Stimulated activated CD4-positive, alpha-beta T cell treated with anti-CD3 and anti-CD28 coated beads, Interleukin-15, amount 100 ng/mL, for 1 hour (primary cell): ENCODE measurements at regions not wholly inside any gene's neighbourhood (a gene's known extent, or its start where the extent isn't known, plus 50 kb on each side); places are given as distances from the start of the nearest gene placed in this dataset.
"Not testable (repeated sequence)": the region's sequence is repeated elsewhere in the genome, so short reads cannot be mapped to it uniquely, and the experiment has no call there.

Experiments used
- DNase-seq, 2 donors: peaks; one replicate each; pipeline ENCODE4 v3.0.0-alpha.2; 2020; ENCODE audit warnings: low read depth in 1 of 2, low spot score in 1 of 2

GRCh38 chr16:59148769-59149155 lies 414.6 kb upstream of the GOT2 start:
- DNase-seq: no peak

GRCh38 chr16:59148056-59148768 lies 414.1 kb upstream of the GOT2 start:
- no peak for DNase-seq

DNA sequence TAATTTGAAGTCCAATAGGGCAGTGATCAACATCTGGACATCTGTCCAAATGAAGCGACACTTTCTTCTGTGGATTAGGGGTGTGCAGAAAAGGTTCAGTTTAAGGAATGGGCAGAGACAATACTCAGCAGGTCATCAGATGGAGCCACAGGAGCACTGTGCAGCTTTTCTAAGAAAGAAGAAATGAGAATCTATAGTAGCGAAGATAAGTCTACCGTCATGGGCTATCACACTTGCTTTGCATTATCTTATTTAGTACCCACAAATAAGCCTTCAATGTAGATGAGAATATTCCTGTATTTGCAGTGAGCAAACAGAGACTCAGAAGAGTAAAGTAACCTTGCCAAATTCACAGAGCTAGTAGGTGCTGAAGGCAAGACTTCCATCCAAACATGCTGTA lies 412.0 kb upstream of the GOT2 start:
- no peak for DNase-seq

DNA sequence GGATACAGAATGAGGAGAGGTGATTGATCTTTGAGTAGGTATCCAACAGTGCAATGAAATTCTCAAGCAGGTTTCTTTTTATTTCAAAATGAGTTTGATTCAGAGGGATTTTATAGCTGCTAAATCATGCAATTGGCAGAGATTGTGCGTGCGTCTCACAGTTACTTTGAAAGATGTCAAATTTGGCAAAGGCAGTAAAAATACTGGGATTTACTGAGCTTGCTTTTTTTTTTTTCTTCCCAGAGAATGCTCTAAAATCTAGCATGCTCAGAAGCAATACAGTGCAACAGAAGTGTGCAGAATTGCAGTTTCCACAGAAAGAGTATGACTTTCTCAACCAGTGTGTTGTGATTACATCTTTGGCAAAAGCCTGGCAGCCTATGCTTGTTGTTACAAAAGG lies 410.7 kb upstream of the GOT2 start:
- no peak for DNase-seq

DNA sequence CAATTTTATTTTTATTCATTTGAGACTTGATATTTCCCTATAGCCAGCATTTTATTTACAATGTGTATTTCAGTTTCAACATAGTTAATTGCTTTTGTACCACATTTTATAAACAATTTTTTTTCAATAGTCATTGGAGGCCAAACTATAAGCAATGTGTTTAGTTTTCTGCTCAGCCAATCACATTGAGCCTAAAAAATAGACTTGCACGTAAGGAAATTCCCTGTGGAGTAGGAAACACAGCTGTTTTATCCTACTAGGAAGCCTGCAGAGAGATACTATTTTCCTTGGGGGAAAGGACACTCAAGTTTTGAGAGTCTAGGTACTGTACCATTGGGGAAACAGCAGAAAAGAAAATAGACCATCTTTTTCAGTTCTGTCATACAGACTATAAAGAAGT lies 410.2 kb upstream of the GOT2 start:
- DNase-seq: no peak

- no peak for DNase-seq
Observed at GRCh38 chr16:59126486-59126885, 392.4 kb upstream of the GOT2 start.

- DNase-seq: no peak
Observed at GRCh38 chr16:59124056-59124455, 389.9 kb upstream of the GOT2 start.

DNA sequence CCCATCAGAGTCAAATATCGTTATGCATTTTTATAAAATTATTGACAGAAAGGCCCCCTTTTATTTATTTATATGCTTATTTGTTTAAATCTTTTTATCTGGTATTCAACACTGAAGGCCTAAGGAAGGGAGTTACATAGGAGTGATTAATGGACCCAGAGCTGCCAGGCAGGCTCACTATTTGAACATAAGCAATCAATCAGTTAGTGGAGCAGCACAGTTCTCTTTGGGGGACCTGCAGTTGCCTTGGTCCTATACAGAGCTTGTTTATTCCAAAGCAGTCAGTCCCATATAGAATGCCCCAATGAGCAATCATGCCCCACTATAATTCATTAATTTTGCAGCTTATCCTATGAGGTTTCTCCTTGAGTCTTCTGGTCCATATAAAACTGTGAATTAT lies 389.4 kb upstream of the GOT2 start:
- no peak for DNase-seq

DNA sequence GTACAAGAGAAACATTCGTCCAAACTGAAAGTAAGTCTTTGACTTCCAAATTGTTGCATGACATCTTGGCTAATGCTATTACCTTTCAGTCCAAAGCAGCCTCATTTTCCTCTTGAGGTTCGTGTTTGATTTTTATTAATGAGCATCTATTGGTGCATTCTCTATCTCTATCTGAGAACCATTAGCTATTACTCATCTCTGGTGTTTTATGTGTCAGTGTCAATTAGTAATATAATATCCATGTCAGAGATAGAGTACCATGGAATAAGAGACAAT lies 388.1 kb upstream of the GOT2 start:
- DNase-seq: no peak

DNA sequence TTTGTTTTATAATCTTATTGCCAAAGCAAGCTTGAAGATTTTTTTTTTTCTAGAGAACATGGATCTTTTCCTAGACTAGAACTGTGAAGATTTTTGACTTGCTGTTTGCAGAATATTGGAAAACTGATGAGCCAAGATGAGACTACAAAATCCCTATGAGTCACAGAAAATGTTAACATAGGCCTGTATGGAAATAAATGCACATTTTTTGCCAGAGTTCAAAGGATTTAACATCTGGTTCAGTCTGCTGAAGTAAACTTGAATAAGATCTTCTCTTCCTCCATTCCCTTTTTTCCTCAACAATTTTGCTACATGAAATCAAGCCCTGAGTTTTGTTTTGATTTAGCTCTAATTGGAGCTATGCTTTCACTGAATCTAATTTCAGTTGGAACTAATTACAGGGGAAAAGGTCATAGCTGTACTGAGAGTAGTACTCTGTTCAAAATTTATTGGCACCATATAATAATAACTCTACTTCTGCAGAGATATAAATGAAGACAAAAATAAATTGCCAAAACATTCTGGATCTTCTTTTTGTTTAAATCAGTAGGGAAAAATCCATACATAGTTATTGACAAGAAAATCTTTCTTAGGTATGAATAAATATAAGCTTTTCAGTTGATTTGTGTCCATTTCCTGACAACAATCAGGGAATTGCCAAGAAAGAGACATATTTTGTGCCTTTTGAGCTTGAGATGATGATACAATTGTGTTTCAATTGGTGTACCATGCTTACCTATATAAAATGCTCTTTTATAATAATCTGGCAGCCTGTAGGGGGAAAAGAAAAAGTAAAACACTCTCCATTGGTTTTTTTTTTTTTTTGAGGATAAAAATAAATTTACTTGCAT lies 387.5 kb upstream of the GOT2 start:
- no peak for DNase-seq

DNA sequence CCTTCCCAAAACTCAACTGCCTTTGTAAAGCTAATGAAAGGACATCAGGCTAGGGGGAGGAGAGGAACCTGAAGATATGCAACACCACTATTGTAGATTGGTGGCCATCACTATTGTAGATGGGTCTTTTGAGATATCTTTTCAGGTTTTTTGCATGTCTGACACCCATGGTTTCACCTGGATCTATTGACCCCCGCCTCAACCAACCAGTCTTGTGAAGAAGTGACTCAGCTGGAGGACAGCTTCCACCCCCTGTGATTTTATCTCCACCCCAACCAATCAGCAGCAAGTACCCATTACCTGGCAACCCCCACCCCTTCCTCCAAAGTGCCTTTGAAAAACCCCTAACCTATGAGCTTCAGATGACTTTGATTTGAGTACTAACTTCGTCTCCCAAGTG lies 382.6 kb upstream of the GOT2 start:
- DNase-seq: no peak

DNA sequence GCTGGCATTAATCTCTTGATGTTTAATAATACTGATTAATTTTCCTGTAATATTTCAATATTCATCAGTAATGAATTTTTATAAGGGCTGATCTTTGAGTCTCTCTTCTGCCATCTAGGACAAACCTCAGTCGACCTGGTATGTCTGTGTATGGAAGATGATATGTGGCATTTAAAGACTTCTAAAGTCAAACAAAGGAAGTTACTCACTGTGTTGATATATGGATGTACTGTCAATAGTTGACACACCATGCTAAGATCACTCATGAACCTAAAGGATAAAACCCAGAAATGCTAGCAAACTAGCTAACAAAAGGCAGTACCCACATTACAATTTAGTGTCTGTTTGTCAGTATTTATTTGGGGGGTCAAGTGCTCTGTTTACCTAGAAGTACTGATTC lies 380.7 kb upstream of the GOT2 start:
- no peak for DNase-seq

- no peak for DNase-seq
Observed at GRCh38 chr16:59113004-59113670, 379.0 kb upstream of the GOT2 start.

- DNase-seq: no peak
Observed at GRCh38 chr16:59111280-59111679, 377.2 kb upstream of the GOT2 start.

GRCh38 chr16:59108374-59108773 lies 374.3 kb upstream of the GOT2 start:
- no peak for DNase-seq

GRCh38 chr16:59096682-59097081 lies 362.6 kb upstream of the GOT2 start:
- not testable (repeated sequence) for DNase-seq

DNA sequence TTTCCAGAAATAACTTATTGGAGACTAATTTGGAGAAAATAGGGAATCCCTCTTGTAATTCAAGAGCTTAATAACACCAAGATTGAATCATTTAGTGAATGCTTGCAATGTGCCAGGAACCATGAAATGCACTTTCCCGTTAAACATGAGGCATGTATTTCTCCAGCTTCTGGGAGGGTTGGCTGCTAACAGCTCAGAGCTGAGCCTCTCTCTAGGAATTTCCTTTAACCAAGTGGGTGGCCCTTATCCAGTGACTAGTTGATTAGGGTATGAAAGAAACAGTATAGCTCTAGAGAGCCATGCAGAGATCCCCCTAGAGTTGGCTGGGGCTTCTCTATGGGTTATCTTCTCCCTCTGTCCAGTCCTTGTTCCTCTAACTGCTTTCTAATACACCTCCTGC lies 356.4 kb upstream of the GOT2 start:
- DNase-seq: no peak

DNA sequence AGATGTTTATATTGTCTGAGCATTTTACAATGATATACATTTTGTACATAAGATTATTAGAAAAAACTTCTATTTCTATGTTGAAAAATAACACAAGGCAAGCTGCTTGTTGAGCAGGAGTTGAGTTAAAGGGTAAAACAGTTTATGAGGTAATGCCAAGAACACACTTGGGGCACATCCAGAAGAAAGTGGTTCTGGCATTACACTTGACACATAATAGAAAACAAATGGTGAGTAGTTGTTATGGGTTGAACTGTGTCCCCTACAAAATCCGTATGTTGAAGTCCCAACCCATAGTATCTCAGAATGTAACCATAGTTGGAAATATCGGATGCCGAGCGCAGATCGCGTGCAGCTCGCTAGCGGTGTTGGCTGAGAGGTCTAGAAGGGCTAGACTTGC lies 354.3 kb upstream of the GOT2 start:
- no peak for DNase-seq

GRCh38 chr16:59087641-59088040 lies 353.5 kb upstream of the GOT2 start:
- no peak for DNase-seq

- no peak for DNase-seq
Observed at GRCh38 chr16:59067205-59067604, 333.1 kb upstream of the GOT2 start.

GRCh38 chr16:59060207-59060606 lies 326.1 kb upstream of the GOT2 start:
- no peak for DNase-seq

DNA sequence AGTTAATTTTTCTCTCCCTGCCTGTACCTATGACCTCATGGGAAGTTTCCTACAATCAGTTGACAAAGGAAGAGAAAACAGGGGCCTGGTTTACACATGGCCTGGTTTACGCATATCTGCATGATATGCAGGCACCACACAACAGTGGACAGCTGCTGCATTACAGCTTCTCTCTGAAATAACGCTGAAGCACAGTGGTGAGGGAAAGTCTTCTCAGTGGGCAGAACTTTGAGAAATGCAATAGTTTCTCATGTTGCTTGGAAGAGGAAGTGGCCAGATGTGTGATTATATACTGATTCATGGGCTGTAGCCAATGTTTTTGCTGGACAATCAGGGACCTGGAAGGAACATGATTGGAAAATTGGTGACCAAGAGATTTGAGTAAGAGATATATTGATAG lies 324.1 kb upstream of the GOT2 start:
- no peak for DNase-seq
